ENCODE measurements at regions not wholly inside any gene's neighbourhood (a gene's known extent, or its start where the extent isn't known, plus 50 kb on each side); places are given as distances from the start of the nearest gene placed in this dataset.

- TF ChIP-seq FOXJ3 (CRISPR knock-in tag; IDR thresholded peaks at IDR 0.05) = no peak
- TF ChIP-seq CHD2 (IDR thresholded peaks at IDR 0.05; ENCODE audit: low read length, partially characterized antibody) = no peak
- TF ChIP-seq GABPA (IDR thresholded peaks at IDR 0.05; ENCODE audit: low read depth) = no peak
- TF ChIP-seq FOSL2 (IDR thresholded peaks at IDR 0.05; ENCODE audit: borderline replicate concordance, low read depth) = no peak
- no peak for TF ChIP-seq EZH2phosphoT487 (IDR thresholded peaks at IDR 0.05; ENCODE audit: borderline replicate concordance, low read depth)
- TF ChIP-seq TEAD4 (IDR thresholded peaks at IDR 0.05; ENCODE audit: borderline replicate concordance, insufficient read depth) = no peak
Measured at GRCh38 chr16:31706925-31707324, 166.7 kb upstream of the ZNF267 start (continued).

GRCh38 chr16:31707743-31708335, 165.8 kb upstream of the ZNF267 start:
- WGBS (ENCODE audit: low lambda C conversion rate) = 94% methylated on average over 2 of the region's 10 CpGs
- H2AFZ ChIP-seq (ENCODE audit: low read depth) = no peak overlapping the region
- DNase-seq = no peak
- no peaks in the 10 kb centered on the region for H3K79me2 ChIP-seq (ENCODE audit: insufficient read depth)
- no peaks in the 10 kb centered on the region for H3K9me2 ChIP-seq
- ChIA-PET CTCF (interaction anchor here (1.5 to 6.5 kb wide), 2 partner anchors 10 to 11 kb away, joined by 5 to 30 read pairs; no protein-coding TSS in a partner anchor), POLR2A (no interaction called here)
- peaks cover 0 to 5% of the 10 kb centered on the region in 2 experiments; a peak in 2 of 4 replicates for H3K4me1 ChIP-seq (ENCODE audit: control insufficient read depth in 1 of 2, insufficient read depth in 2 of 2, low read depth in 1 of 2, low read length in 1 of 2)
- no peaks in the 10 kb centered on the region for H3K9me3 ChIP-seq
- no peak overlapping the region for H3K27ac ChIP-seq (ENCODE audit: low read depth in 2 of 2, low read length in 1 of 2)
- H3K4me2 ChIP-seq = no peak overlapping the region
- H3K9ac ChIP-seq = no peak overlapping the region
- TF ChIP-seq RAD21 (IDR thresholded peaks at IDR 0.05; ENCODE audit: low read length) (no peak), TAF1 (IDR thresholded peaks at IDR 0.05; ENCODE audit: borderline replicate concordance, low read depth, low read length) (no peak), FOXM1 (IDR thresholded peaks at IDR 0.05; ENCODE audit: low read depth) (no peak), MEF2A (IDR thresholded peaks at IDR 0.05; ENCODE audit: borderline replicate concordance, low read depth) (no peak), CHD2 (IDR thresholded peaks at IDR 0.05; ENCODE audit: low read length, partially characterized antibody) (no peak), PBX3 (IDR thresholded peaks at IDR 0.05) (no peak), TEAD4 (IDR thresholded peaks at IDR 0.05; ENCODE audit: borderline replicate concordance, insufficient read depth) (no peak), FOXJ3 (CRISPR knock-in tag; IDR thresholded peaks at IDR 0.05) (no peak), CTCF (IDR thresholded peaks at IDR 0.05) (no peak)
- no peaks in the 10 kb centered on the region for H3K27me3 ChIP-seq (ENCODE audit: insufficient read depth)
- H3K36me3 ChIP-seq (replicated peaks in 1 of 2; ENCODE audit: control insufficient read depth in 1 of 2, insufficient read depth in 2 of 2, low read length in 1 of 2) = peaks cover 4 to 55% of the 10 kb centered on the region in 2 experiments
- H4K20me1 ChIP-seq (ENCODE audit: insufficient read depth) = no peaks in the 10 kb centered on the region
- no peak overlapping the region for H3K4me3 ChIP-seq (ENCODE audit: low read depth in 2 of 2, low read length in 1 of 2)
- H3F3A ChIP-seq (replicated peaks; ENCODE audit: insufficient read depth) = no peaks in the 10 kb centered on the region
